ENCODE measurements at regions not wholly inside any gene's neighbourhood (a gene's known extent, or its start where the extent isn't known, plus 50 kb on each side); places are given as distances from the start of the nearest gene placed in this dataset.

DNA sequence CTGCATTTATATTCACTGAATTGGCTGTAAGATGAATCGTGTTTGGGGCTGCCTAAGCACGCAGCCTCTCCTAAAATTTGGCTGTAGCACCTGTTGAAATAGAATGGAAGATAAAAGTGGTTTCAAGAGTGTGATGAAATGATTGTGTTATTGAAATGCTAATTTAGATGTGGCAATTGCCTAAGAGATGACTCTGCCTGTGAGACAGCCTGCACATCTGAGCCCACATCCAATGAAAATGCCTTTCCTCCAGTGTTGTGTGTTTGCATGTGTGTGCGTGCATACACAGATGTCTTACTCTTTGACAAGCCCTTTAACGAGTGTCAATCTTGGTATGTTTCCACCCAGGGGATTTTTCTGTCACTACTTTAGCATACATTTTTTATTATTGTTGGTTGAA lies 346.9 kb downstream of the MEIS1 start:
- Histone ChIP-seq H4K8ac (replicated peaks; ENCODE audit: insufficient read length, low read depth, low read length) (no peak overlapping the region), H4K91ac (ENCODE audit: insufficient read length, low read depth, low read length) (no peak overlapping the region), H3K23ac (ENCODE audit: insufficient read length, low read depth, low read length) (no peak overlapping the region), H3K18ac (ENCODE audit: insufficient read length, low read depth, low read length) (no peak overlapping the region), H2BK20ac (ENCODE audit: low read depth, low read length, poor library complexity, severe bottlenecking) (no peak overlapping the region), H3K56ac (ENCODE audit: insufficient read length, low read depth, low read length) (no peak overlapping the region), H3K14ac (ENCODE audit: insufficient read depth, low read length) (no peak overlapping the region), H3K79me2 (ENCODE audit: insufficient read depth, low read length) (no peaks in the 10 kb centered on the region), H4K20me1 (ENCODE audit: control insufficient read depth, insufficient read depth, insufficient read length) (no peaks in the 10 kb centered on the region), H3K23me2 (ENCODE audit: insufficient read length, low read depth, low read length, poor library complexity, severe bottlenecking) (no peaks in the 10 kb centered on the region), H3K4me1 (ENCODE audit: insufficient read depth, low read length) (no peaks in the 10 kb centered on the region), H3K9me3 (ENCODE audit: control insufficient read depth, low read depth, low read length) (no peaks in the 10 kb centered on the region), H2BK12ac (ENCODE audit: insufficient read length, low read depth, low read length) (no peak overlapping the region), H3K79me1 (ENCODE audit: insufficient read depth, low read depth, low read length, poor library complexity, severe bottlenecking) (no peaks in the 10 kb centered on the region), H3K9ac (ENCODE audit: extremely low read depth, insufficient read length, low read length) (no peak overlapping the region), H3K4me2 (ENCODE audit: insufficient read depth, insufficient read length, low read length) (no peak overlapping the region), H3K27ac (ENCODE audit: insufficient read length, low read depth, low read length) (no peak overlapping the region), H4K5ac (ENCODE audit: insufficient read length, low read depth, low read length) (no peak overlapping the region), H3K27me3 (ENCODE audit: insufficient read depth, low read length) (no peaks in the 10 kb centered on the region), H3T11ph (ENCODE audit: low read length) (no peak overlapping the region), H3K4ac (ENCODE audit: low read depth, low read length) (no peak overlapping the region), H2AFZ (ENCODE audit: low read length) (no peak overlapping the region), H2BK15ac (ENCODE audit: low read depth, low read length) (no peak overlapping the region), H2BK120ac (ENCODE audit: low read depth, low read length, poor library complexity, severe bottlenecking) (no peak overlapping the region), H2AK5ac (ENCODE audit: insufficient read length, low read length) (no peak overlapping the region), H2BK5ac (ENCODE audit: insufficient read length, low read length) (no peak overlapping the region)
- Mint-ChIP-seq H3K4me1 (peaks cover 10 to 11% of the 10 kb centered on the region in 2 experiments), H3K9me3 (no peaks in the 10 kb centered on the region), H3K27me3 (ENCODE audit: low read depth) (no peaks in the 10 kb centered on the region), H3K36me3 (ENCODE audit: insufficient read depth in 1 of 3, low read depth in 3 of 3) (no peaks in the 10 kb centered on the region; a peak in 1 of 7 replicates), H3K4me3 (no peak overlapping the region), H3K27ac (no peak overlapping the region)
- no CpG with 5 or more reads among the region's 4 CpGs for WGBS (ENCODE audit: extremely low coverage, insufficient read length, low lambda C conversion rate)
- DNase-seq = no peak
- TF ChIP-seq, protein P1, sequence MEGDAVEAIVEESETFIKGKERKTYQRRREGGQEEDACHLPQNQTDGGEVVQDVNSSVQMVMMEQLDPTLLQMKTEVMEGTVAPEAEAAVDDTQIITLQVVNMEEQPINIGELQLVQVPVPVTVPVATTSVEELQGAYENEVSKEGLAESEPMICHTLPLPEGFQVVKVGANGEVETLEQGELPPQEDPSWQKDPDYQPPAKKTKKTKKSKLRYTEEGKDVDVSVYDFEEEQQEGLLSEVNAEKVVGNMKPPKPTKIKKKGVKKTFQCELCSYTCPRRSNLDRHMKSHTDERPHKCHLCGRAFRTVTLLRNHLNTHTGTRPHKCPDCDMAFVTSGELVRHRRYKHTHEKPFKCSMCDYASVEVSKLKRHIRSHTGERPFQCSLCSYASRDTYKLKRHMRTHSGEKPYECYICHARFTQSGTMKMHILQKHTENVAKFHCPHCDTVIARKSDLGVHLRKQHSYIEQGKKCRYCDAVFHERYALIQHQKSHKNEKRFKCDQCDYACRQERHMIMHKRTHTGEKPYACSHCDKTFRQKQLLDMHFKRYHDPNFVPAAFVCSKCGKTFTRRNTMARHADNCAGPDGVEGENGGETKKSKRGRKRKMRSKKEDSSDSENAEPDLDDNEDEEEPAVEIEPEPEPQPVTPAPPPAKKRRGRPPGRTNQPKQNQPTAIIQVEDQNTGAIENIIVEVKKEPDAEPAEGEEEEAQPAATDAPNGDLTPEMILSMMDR (conservative IDR thresholded peaks at IDR 0.05) = no peak

Measured in H9 (cell line).